Large intestine (tissue), 3 donors: ENCODE measurements at regions not wholly inside any gene's neighbourhood (a gene's known extent, or its start where the extent isn't known, plus 50 kb on each side); places are given as distances from the start of the nearest gene placed in this dataset.
"Not testable (repeated sequence)": the region's sequence is repeated elsewhere in the genome, so short reads cannot be mapped to it uniquely, and the experiment has no call there.

Experiments used
- DNase-seq, 2 donors: peaks; one replicate each; pipeline versions ENCODE4 v3.0.0 to v3.0.0-alpha.2; 2013
- H3K27ac ChIP-seq: one replicate; pipeline ENCODE4 v1.5.1; 2013; ENCODE audit warnings: low read length
- H3K27me3 ChIP-seq: 2 replicates; pipeline ENCODE4 v1.6.1; 2013; ENCODE audit warnings: low read length; ENCODE audit not compliant: control insufficient read depth, insufficient read depth
- H3K36me3 ChIP-seq: 2 replicates; pipeline ENCODE4 v1.6.1; 2013; ENCODE audit warnings: low read length; ENCODE audit not compliant: control insufficient read depth, insufficient read depth
- H3K4me1 ChIP-seq: one replicate; pipeline ENCODE4 v1.6.1; 2013; ENCODE audit warnings: low read length; ENCODE audit not compliant: control insufficient read depth, insufficient read depth
- H3K4me3 ChIP-seq: one replicate; pipeline ENCODE4 v1.5.1; 2013; ENCODE audit warnings: low read length
- H3K9me3 ChIP-seq: one replicate; pipeline ENCODE4 v1.6.1; 2013; ENCODE audit warnings: mild to moderate bottlenecking, low read depth, low read length, moderate library complexity; ENCODE audit not compliant: control insufficient read depth
- WGBS: methylation state at CpG from one replicate; pipeline ENCODE4 v1.1.5; 2013; ENCODE audit warnings: low lambda C conversion rate; ENCODE audit not compliant: insufficient coverage; 5-methylcytosine and 5-hydroxymethylcytosine counted together

GRCh38 chr4:53877096-53877495 is 187.3 kb downstream of the CHIC2 start:
- not testable (repeated sequence) for H3K9me3 ChIP-seq, H3K4me3 ChIP-seq, H3K36me3 ChIP-seq, DNase-seq, H3K27me3 ChIP-seq, H3K4me1 ChIP-seq, H3K27ac ChIP-seq
- no CpG with 5 or more reads among the region's 18 CpGs for WGBS

DNA sequence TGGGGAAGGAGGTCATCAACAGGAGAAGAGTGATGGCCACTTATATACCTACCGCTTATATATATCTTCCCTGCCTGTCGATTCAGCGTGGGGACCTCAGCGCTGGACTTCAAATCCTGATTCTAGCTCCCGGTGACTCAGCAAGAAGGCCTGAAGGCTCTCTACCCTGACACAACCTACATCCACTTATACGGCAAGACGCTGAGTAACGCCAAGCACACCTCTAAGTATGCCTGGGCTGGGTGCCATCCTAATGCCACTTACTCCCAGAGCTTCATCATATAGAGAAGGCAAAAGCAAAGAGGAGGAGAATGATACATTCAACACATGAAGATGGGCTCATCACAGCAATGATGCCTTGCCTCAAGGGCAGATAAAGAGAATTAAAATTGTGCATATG is 198.3 kb downstream of the CHIC2 start:
- H3K9me3 ChIP-seq = no peaks in the 10 kb centered on the region
- DNase-seq = no peak

DNA sequence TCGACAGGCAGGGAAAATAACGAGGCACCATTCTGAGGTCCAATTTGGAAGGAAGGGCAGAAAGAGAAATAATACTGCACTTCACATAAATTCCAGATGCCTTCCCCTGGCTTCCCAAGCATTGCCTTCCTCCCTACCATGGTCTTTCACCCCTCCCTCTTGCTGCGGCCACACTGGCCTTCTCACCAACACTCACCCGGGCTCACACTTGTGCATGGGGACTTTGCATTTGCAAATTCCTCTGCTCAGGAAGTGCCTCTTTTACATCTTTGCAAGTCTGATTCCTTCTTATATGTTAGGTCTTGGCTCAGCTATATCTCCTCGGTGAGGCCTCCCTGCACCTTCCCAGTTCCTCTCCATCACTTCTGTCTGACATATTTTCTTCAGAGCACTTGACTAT is 199.4 kb downstream of the CHIC2 start:
- no peaks in the 10 kb centered on the region for H3K27me3 ChIP-seq
- 87% methylated on average over 2 of the region's 5 CpGs for WGBS
- no peak overlapping the region for H3K4me3 ChIP-seq
- no peaks in the 10 kb centered on the region for H3K4me1 ChIP-seq
- H3K36me3 ChIP-seq = no peaks in the 10 kb centered on the region
- no peak for DNase-seq
- H3K9me3 ChIP-seq = no peaks in the 10 kb centered on the region
- H3K27ac ChIP-seq = no peak overlapping the region

More for the DNA sequence above, 198.3 kb downstream of the CHIC2 start:
- Histone ChIP-seq H3K4me3 (no peak overlapping the region), H3K4me1 (no peaks in the 10 kb centered on the region), H3K27me3 (no peaks in the 10 kb centered on the region), H3K36me3 (no peaks in the 10 kb centered on the region), H3K27ac (no peak overlapping the region)
- 100% methylated on average over 3 of the region's 8 CpGs for WGBS

- Histone ChIP-seq H3K36me3 (no peaks in the 10 kb centered on the region), H3K9me3 (no peaks in the 10 kb centered on the region), H3K4me3 (no peak overlapping the region), H3K4me1 (no peaks in the 10 kb centered on the region), H3K27ac (no peak overlapping the region), H3K27me3 (no peaks in the 10 kb centered on the region)
- 19% methylated on average over 3 of the region's 4 CpGs for WGBS
- no peak for DNase-seq
Measured at GRCh38 chr4:53863736-53864365, 200.6 kb downstream of the CHIC2 start.

DNA sequence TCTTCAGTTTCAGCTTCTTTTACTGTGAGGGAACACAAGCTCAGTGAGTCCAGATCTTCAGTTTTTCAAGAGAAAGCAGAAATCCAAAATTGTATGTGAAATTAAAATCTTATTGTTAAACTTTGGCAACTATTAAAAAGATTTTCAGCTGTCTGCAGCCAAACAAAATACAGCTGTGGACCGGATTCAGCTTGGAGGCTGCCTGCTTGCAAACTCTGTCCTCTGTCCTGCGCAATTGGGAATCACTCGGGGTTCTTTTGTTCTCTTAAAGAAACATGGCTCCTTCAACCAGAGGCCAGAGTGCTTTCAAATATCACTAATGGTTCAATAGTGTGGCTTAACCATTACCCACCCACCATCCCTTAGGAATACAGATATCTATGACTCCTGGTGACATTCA is 201.2 kb downstream of the CHIC2 start:
- no peaks in the 10 kb centered on the region for H3K27me3 ChIP-seq
- no peaks in the 10 kb centered on the region for H3K9me3 ChIP-seq
- H3K4me3 ChIP-seq = no peak overlapping the region
- no peaks in the 10 kb centered on the region for H3K4me1 ChIP-seq
- no peak for DNase-seq
- no peaks in the 10 kb centered on the region for H3K36me3 ChIP-seq
- no CpG with 5 or more reads among the region's 3 CpGs for WGBS
- no peak overlapping the region for H3K27ac ChIP-seq

- H3K36me3 ChIP-seq = no peaks in the 10 kb centered on the region
- H3K4me3 ChIP-seq = no peak overlapping the region
- H3K27me3 ChIP-seq = no peaks in the 10 kb centered on the region
- no peaks in the 10 kb centered on the region for H3K9me3 ChIP-seq
- no CpG with 5 or more reads among the region's 4 CpGs for WGBS
- H3K4me1 ChIP-seq = no peaks in the 10 kb centered on the region
- no peak overlapping the region for H3K27ac ChIP-seq
- no peak for DNase-seq
Measured at GRCh38 chr4:53861856-53862610, 202.4 kb downstream of the CHIC2 start.

DNA sequence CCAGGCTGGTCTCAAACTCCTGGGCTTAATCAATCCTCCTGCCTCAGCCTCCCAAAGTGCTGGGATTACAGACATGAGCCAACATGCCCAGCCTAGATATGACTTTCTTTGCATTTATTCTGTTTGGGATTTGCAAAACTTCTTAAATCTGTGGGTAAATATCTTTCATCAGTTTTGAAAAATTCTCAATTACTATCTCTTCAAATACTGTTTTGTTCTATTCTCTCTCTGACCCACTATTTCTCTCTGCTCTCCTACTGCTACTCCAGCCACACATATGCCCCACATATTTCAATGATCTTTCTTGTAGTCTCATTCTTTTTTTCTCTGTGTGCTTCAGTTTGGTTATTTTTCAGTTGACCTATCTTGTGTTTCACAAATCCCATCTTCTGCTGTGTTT is 205.1 kb downstream of the CHIC2 start:
- H3K27ac ChIP-seq = no peak overlapping the region
- no peaks in the 10 kb centered on the region for H3K9me3 ChIP-seq
- H3K4me3 ChIP-seq = no peak overlapping the region
- H3K27me3 ChIP-seq = no peaks in the 10 kb centered on the region
- no peak for DNase-seq
- no peaks in the 10 kb centered on the region for H3K4me1 ChIP-seq
- H3K36me3 ChIP-seq = no peaks in the 10 kb centered on the region

- DNase-seq = no peak
- H3K4me1 ChIP-seq = no peaks in the 10 kb centered on the region
- H3K27ac ChIP-seq = no peak overlapping the region
Measured at GRCh38 chr4:53858744-53859143, 205.7 kb downstream of the CHIC2 start.

GRCh38 chr4:53855581-53856250 is 208.7 kb downstream of the CHIC2 start:
- DNase-seq = no peak
- no peaks in the 10 kb centered on the region for H3K9me3 ChIP-seq
- no peaks in the 10 kb centered on the region for H3K27me3 ChIP-seq
- 75% methylated on average over 2 of the region's 6 CpGs for WGBS
- no peak overlapping the region for H3K27ac ChIP-seq
- H3K36me3 ChIP-seq = no peaks in the 10 kb centered on the region
- no peaks in the 10 kb centered on the region for H3K4me1 ChIP-seq
- no peak overlapping the region for H3K4me3 ChIP-seq

More at GRCh38 chr4:53858744-53859143, 205.7 kb downstream of the CHIC2 start:
- Histone ChIP-seq H3K9me3 (no peaks in the 10 kb centered on the region), H3K27me3 (no peaks in the 10 kb centered on the region), H3K36me3 (no peaks in the 10 kb centered on the region), H3K4me3 (no peak overlapping the region)
- 88% methylated on average over 1 of the region's 1 CpG for WGBS

DNA sequence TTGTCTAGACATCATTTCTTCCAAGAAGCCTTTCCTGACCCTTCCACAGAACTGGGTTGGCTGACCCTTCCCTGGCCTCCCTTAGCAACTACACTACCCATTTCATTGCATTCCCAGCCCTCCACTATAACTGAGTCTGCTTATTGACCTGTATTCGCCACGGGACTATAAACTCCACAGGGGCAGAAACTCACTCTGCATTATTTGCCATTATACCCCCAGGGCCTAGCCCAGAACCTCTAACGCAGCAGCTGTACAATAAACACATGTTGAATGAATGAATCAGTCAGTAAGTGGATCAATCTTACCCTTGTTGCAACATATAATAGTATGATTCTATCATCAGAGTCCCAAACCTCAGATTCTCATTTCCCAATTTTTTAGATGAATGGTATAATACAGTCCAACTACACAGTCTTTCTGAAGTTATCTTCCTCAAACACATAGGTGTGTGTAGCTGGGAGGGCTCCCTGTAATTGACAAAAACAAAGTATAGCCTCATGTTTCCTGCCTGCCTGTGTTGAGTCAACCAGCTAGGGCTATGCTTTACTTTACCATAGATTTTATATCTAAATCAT is 209.3 kb downstream of the CHIC2 start:
- 86% methylated on average over 1 of the region's 3 CpGs for WGBS
- DNase-seq = no peak
- no peak overlapping the region for H3K4me3 ChIP-seq
- H3K27ac ChIP-seq = no peak overlapping the region
- H3K36me3 ChIP-seq = no peaks in the 10 kb centered on the region
- H3K27me3 ChIP-seq = no peaks in the 10 kb centered on the region
- no peaks in the 10 kb centered on the region for H3K4me1 ChIP-seq
- H3K9me3 ChIP-seq = no peaks in the 10 kb centered on the region
